ENCODE measurements at regions not wholly inside any gene's neighbourhood (a gene's known extent, or its start where the extent isn't known, plus 50 kb on each side); places are given as distances from the start of the nearest gene placed in this dataset.
"Not testable (repeated sequence)": the region's sequence is repeated elsewhere in the genome, so short reads cannot be mapped to it uniquely, and the experiment has no call there.

GRCh38 chr7:114173170-114173890, 241.3 kb upstream of the FOXP2 start:
- DNase-seq = no peak

DNA sequence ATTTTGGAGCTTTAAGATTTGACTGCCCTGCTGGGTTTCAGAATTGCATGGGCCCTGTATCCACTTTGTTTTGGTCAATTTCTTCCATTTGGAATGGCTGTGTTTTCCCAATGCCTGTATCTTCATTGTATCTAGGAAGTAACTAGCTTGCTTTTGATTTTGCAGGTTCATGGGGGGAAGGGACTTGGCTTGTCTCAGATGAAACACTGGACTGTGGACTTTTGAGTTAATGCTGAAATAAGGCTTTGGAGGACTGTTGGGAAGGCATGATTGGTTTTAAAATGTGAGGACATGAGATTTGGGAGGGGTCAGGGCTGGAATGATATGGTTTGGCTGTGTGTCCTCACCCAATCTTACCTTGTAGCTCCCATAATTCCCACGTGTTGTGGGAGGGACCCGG, 245.2 kb upstream of the FOXP2 start:
- DNase-seq = not testable (repeated sequence)

- DNase-seq = no peak
These were observed 242.1 kb upstream of the PPP1R3A start for GRCh38 chr7:114160925-114161324.

GRCh38 chr7:114158854-114159253, 240.0 kb upstream of the PPP1R3A start:
- no peak for DNase-seq

- DNase-seq = no peak
These were observed 239.5 kb upstream of the PPP1R3A start for GRCh38 chr7:114158275-114158674.

DNA sequence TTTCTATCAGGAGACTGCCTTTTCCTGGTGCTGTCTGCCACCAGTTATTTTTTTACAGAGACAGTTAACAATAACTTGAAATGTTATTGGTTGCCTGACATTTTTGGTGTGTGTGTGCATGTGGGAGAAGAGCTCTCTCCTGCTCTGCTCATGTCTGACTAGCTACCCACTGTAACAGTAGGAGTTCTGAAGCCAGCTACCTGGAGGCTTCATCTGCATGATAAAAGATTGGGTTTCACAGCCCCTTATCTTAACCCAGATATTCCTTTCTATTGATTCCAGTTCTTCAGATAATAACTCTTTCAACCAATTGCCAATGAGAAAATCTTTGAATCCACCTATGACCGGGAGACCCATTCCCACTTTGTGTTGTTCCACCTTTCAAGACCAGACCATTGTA, 237.4 kb upstream of the PPP1R3A start:
- no peak for DNase-seq

GRCh38 chr7:114155116-114156110, 236.6 kb upstream of the PPP1R3A start:
- no peak for DNase-seq

- no peak for DNase-seq
These were observed 234.9 kb upstream of the PPP1R3A start for GRCh38 chr7:114153700-114154099.

- DNase-seq = no peak
These were observed 233.6 kb upstream of the PPP1R3A start for GRCh38 chr7:114152314-114152938.

- DNase-seq = no peak
These were observed 233.0 kb upstream of the PPP1R3A start for GRCh38 chr7:114151777-114152176.

DNA sequence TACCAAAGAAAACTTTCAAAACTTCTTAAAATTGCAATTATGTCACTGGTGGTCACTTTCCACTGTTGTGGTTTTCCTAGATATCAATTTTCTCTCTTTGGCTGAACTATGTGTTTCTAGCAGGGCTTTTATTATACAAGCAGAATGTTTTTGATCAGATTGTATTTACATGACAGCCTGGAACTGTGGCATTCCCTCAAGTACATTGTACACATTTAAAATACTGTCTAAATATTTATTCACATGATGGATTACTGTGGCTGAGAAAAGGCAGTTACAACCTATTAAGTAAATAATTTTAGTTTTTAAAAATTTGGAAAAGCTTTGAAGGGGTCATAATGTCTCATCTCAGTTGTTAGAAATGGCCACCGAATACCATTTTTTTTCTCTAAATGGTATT, 231.9 kb upstream of the PPP1R3A start:
- no peak for DNase-seq

- DNase-seq = no peak
These were observed 230.0 kb upstream of the PPP1R3A start for GRCh38 chr7:114148779-114149178.

GRCh38 chr7:114141415-114141814, 222.6 kb upstream of the PPP1R3A start:
- DNase-seq = no peak

GRCh38 chr7:114140561-114140960, 221.8 kb upstream of the PPP1R3A start:
- DNase-seq = no peak

DNA sequence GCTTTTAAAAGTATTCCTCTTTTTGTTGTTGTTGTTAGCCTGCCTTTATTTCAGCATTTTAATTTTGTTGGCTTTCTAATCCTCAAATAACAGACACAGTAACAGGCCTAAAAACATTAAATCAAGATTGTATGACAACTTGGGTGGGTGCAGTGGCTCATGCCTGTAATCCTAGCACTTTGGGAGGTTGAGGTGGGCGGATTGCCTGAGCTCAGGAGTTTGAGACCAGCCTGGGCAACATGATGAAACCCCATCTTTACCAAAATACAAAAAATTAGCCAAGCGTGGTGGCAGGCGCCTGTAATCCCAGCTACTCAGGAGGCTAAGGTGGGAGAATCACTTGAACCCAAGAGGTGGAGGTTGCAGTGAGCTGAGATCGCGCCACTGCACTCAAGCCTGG, 220.9 kb upstream of the PPP1R3A start:
- not testable (repeated sequence) for DNase-seq

GRCh38 chr7:114138587-114138986, 219.8 kb upstream of the PPP1R3A start:
- DNase-seq = no peak

DNA sequence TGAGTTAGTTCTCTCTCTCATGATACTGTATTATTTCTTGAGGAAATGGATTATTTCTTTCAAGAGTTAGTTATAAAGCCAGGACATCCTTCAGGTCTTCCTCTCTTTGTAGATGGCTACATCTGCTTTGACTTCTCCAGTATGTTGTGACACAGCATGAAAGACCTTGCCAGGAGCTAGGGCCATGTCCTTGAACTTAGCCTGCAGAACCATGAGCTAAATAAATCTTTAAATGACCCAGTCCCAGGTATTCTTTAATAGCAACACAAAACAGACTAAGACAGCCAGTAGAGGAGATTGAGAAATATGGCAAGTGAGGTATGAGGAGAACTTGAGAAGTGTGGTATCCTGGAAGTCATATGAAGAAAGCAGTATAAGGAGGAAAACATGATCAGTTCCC, 214.9 kb upstream of the PPP1R3A start:
- DNase-seq = no peak

DNA sequence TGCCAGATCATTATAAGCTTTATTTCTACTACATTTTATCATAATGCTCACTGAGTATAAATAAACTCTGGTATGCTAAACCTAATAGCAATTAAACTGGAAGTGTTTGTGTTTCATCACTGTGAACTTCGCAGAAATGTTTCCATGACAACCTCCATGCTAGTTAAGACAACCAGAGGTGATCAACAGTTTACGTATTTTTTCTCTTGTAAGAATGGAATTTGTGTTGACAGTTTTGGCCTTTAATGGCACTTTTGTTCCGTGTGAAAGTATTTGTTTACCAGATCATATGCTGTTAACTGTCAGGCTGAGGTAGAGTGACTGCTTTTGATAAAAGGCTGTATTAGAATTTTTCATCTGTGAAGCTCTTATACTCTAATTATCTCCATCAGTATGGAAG, 212.1 kb upstream of the PPP1R3A start:
- DNase-seq = no peak

GRCh38 chr7:114128880-114129279, 210.1 kb upstream of the PPP1R3A start:
- no peak for DNase-seq

GRCh38 chr7:114126095-114126494, 207.3 kb upstream of the PPP1R3A start:
- DNase-seq = no peak

DNA sequence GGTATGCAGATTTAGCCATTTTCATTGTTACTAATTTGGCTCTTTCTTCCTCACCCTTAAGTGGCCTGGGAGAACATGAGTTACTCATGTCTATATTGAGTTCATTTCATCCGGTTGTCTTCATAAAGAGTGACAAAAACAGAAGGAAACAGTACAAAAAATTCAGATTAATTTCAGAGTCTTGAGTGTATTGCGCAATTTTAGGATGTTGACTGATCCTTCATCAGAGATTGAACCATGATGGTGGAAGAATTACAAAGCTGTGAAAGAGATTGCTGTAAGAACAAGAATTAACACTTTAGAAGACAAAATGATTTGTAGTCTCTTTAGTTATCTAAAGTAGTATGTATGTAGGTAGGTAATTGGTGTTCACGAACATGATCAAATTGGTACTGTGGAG, 194.0 kb upstream of the PPP1R3A start:
- DNase-seq = no peak

- no peak for DNase-seq
These were observed 191.9 kb upstream of the PPP1R3A start for GRCh38 chr7:114110666-114111065.

- peak; percentile 21 for DNase-seq
These were observed 190.9 kb upstream of the PPP1R3A start for GRCh38 chr7:114109721-114110120.

GRCh38 chr7:114109304-114109703, 190.5 kb upstream of the PPP1R3A start:
- no peak for DNase-seq
